Aorta (tissue), 5 donors: ENCODE measurements at regions not wholly inside any gene's neighbourhood (a gene's known extent, or its start where the extent isn't known, plus 50 kb on each side); places are given as distances from the start of the nearest gene placed in this dataset.
"Not testable (repeated sequence)": the region's sequence is repeated elsewhere in the genome, so short reads cannot be mapped to it uniquely, and the experiment has no call there.

ENCODE experiments used
- ATAC-seq: fragments of 200-7000 bp; cut with Tn5 transposase; one replicate; pipeline ENCODE4 v1.9.1; 2022; ENCODE audit warnings: moderate library complexity; ENCODE audit not compliant: low FRiP score
- DNase-seq, 2 donors: peaks; one replicate each; pipeline ENCODE4 v3.0.0-alpha.2; 2020
- H3K27ac ChIP-seq, 2 donors: one replicate each; pipeline ENCODE4 v1.5.1; 2013; ENCODE audit warnings: low read length in 2 of 2, mild to moderate bottlenecking in 2 of 2, moderate library complexity in 2 of 2, control low read depth in 1 of 2, inconsistent platforms in 1 of 2, low read depth in 1 of 2
- H3K27me3 ChIP-seq, 2 donors: one replicate each; pipeline ENCODE4 v1.6.1; 2013; ENCODE audit warnings: control low read depth in 1 of 2, low read length in 1 of 2, mild to moderate bottlenecking in 1 of 2, moderate library complexity in 1 of 2; ENCODE audit not compliant: insufficient read depth in 2 of 2, control insufficient read depth in 1 of 2
- H3K36me3 ChIP-seq, 2 donors: one replicate each; pipeline ENCODE4 v1.6.1; 2013; ENCODE audit warnings: control low read depth in 1 of 2, low read length in 1 of 2, mild to moderate bottlenecking in 1 of 2; ENCODE audit not compliant: insufficient read depth in 2 of 2, control insufficient read depth in 1 of 2
- H3K4me1 ChIP-seq, 2 donors: one replicate each; pipeline ENCODE4 v1.6.1; 2013; ENCODE audit warnings: low read length in 2 of 2, control low read depth in 1 of 2, mild to moderate bottlenecking in 1 of 2, moderate library complexity in 1 of 2; ENCODE audit not compliant: insufficient read depth in 2 of 2, control insufficient read depth in 1 of 2
- H3K4me3 ChIP-seq, 2 donors: one replicate each; pipeline ENCODE4 v1.5.1; 2013; ENCODE audit warnings: low read length in 2 of 2, control low read depth in 1 of 2, mild to moderate bottlenecking in 1 of 2
- H3K9me3 ChIP-seq: one replicate; pipeline ENCODE4 v1.6.1; 2013; ENCODE audit warnings: mild to moderate bottlenecking, low read length; ENCODE audit not compliant: control insufficient read depth
- WGBS, 2 donors: extraction: QIAGEN DNeasy Blood & Tissue Kit; methylation state at CpG; one replicate each; pipeline ENCODE4 v1.1.7; 2013; 5-methylcytosine and 5-hydroxymethylcytosine counted together
- intact Hi-C, 2 donors: fragments of 100-400 bp; cut with DNase I; formaldehyde crosslinking; loops; one replicate each; pipeline versions ENCODE4 v1.14.2 to v1.15.0; 2022
- donor health status: healthy with polysubstance abuse.
- donor health status: Bipolar disorder and iron deficiency.
- donor health status: DM: no; HTN: no; CAD: no.
- donor health status: DM: no; HTN: no; CAD: no.
- donor health status: DM: yes; HTN: yes; CAD: no.

DNA sequence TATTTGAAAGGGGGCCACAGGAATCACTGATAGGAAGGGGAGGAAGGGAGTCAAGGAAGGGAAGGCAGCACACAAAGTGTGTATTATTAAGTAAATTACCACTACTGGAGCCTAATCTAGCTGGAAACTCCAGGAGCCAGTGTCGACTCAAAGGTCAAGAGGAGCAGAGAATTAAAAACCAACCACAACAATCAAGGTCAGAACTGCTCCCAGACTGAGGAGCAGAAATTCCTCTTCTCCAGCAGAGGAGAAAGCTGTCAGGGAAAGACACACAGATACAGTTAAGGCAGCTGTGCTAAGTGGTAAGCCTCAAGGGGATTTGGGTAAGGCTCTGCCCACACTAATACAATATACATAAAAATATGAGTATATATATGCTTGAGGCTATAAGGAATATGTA lies 87.5 kb upstream of the PTPN13 start:
- no peaks in the 10 kb centered on the region for H3K27me3 ChIP-seq
- intact Hi-C loops, result no loop called here
- no peak overlapping the region for H3K4me3 ChIP-seq
- no peak overlapping the region for H3K27ac ChIP-seq
- H3K9me3 ChIP-seq, result no peaks in the 10 kb centered on the region
- DNase-seq (no peak), ATAC-seq (no peak)
- peaks cover 0 to 4% of the 10 kb centered on the region in 2 donors for H3K4me1 ChIP-seq
- no peaks in the 10 kb centered on the region for H3K36me3 ChIP-seq
- WGBS, 2 donors, result 65 to 66% methylated on average over 1 of the region's 1 CpG

DNA sequence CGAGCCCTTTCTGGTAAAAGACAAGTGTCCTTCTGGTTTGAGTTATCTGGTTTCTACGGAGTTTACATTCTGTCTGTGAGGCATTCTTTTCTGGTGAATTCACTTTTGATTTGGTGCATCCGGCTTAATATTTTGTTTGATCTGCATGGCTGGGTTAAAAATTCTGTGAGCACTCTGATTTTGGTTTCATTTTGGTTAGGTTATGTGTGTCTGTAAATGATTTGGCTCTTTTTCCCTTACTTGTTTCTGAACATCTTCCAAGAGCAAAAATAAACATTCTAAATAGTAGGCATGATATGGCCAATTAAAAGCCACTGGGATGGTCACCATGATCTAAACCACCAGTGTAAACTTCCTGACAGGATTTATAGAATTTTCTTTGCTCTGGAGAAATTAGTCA lies 85.7 kb upstream of the PTPN13 start:
- ATAC-seq, result no peak
- no peak overlapping the region for H3K27ac ChIP-seq

DNA sequence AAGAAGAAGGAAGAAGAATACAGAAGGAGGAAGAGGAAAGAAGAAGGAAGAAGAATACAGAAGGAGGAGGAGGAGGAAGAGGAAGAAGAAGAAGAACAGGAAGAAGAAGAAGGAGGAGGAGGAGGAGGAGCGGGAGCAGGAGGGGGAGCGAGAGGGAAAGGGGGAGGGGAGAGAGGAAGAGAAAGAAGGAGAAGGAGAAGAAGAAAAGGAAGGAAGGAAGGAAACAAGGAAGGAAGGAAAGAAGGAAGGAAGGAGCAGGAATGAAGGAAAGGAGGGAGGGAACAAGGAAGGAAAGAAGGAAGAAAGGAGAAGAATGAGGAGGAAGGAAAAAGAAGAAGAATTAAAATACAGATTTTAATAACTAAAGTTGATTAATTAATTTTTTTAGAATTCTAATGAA lies 82.5 kb upstream of the PTPN13 start:
- no peak for DNase-seq
- H3K4me3 ChIP-seq, result no peak overlapping the region
- no peaks in the 10 kb centered on the region for H3K9me3 ChIP-seq
- no peak overlapping the region for H3K27ac ChIP-seq
- peaks cover 0 to 4% of the 10 kb centered on the region in 2 donors for H3K4me1 ChIP-seq
- no peaks in the 10 kb centered on the region for H3K36me3 ChIP-seq
- 89 to 95% methylated on average over 2 of the region's 2 CpGs for WGBS, 2 donors
- H3K27me3 ChIP-seq, result no peaks in the 10 kb centered on the region
- no peak for ATAC-seq
- intact Hi-C loops, result no loop called here

More for the DNA sequence above, 85.7 kb upstream of the PTPN13 start:
- no peak overlapping the region for H3K4me3 ChIP-seq
- H3K4me1 ChIP-seq, result peaks cover 0 to 4% of the 10 kb centered on the region in 2 donors
- 7 to 10% methylated on average over 3 of the region's 3 CpGs for WGBS, 2 donors
- no peak for DNase-seq
- intact Hi-C loops, result no loop called here
- no peaks in the 10 kb centered on the region for H3K27me3 ChIP-seq
- no peaks in the 10 kb centered on the region for H3K36me3 ChIP-seq
- no peaks in the 10 kb centered on the region for H3K9me3 ChIP-seq

DNA sequence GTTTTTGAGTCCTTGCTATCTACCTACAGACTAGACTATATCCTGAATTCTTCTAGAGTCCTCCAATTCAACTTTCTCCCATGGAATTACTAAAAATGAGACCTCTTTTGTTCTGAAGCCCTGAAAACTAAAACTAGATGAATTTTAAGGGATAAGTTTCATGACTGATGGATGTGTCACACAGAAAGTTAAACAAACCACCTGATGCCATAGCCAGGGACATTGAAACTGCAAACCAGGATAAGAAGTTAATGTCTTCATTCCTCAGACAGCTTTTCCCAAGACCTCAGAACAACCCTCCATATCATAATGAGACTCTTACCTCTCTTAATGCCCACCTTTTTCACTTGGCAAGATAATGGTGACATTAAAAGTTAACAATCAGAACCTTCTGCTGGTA lies 81.5 kb upstream of the PTPN13 start:
- H3K27me3 ChIP-seq, result no peaks in the 10 kb centered on the region
- H3K4me3 ChIP-seq, result no peak overlapping the region
- ATAC-seq (no peak), DNase-seq (no peak)
- H3K9me3 ChIP-seq, result no peaks in the 10 kb centered on the region
- peaks cover 0 to 4% of the 10 kb centered on the region in 2 donors for H3K4me1 ChIP-seq
- intact Hi-C loops, result no loop called here
- no peak overlapping the region for H3K27ac ChIP-seq
- no peaks in the 10 kb centered on the region for H3K36me3 ChIP-seq

DNA sequence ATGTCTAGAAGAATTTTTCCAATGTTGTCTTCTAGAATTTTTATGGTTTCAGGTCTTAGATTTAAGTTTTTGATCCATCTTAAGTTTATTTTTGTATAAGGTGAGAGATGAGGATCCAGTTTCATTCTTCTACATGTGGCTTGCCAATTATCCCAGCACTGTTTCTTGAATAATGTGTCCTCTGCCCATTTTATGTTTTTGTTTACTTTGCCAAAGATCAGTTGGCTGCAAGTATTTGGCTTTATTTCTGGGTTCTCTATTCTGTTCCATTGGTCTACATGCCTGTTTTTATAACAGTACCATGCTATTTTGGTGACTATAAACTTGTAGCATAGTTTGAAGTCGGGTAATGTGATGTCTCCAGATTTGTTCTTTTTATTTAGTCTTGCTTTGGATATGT lies 78.2 kb upstream of the PTPN13 start:
- intact Hi-C loops, DNase-seq, H3K27ac ChIP-seq, H3K4me3 ChIP-seq, ATAC-seq, H3K27me3 ChIP-seq, H3K36me3 ChIP-seq, H3K4me1 ChIP-seq, H3K9me3 ChIP-seq: not testable (repeated sequence)
- 46 to 73% methylated on average over 1 of the region's 1 CpG for WGBS, 2 donors

DNA sequence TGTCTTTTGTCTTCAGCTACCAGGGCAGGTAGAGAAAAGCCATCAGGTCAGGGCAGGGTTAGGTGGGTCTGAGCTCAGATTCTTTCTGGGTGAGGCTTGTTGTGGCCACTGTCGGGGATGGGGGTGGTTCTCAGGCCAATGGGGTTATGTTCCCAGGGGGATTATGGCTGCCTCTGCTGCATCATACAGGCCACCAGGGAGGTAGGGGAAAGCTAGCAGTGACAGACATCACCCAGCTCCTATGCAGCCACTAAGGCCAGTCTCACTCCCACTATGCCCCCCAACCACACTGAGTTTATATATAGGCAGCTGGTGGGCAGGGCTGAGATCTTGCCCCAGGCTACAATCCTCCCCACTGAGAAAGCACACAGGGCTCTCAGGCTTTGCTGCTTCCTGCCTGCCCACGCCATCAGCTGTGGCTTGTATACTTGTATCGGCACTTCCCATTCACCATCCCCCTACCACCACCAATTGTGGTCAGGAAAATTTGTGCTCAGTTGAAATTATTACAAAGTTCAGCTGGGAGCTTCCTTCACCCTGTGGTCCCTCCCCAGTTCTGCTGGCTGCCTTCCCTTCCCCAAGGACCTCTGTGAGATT lies 72.6 kb upstream of the PTPN13 start:
- Histone ChIP-seq H3K9me3 (peaks cover 6% of the 10 kb centered on the region), H3K36me3 (no peaks in the 10 kb centered on the region), H3K4me1 (no peaks in the 10 kb centered on the region), H3K27me3 (no peaks in the 10 kb centered on the region), H3K27ac (no peak overlapping the region), H3K4me3 (no peak overlapping the region)
- ATAC-seq (no peak), DNase-seq (no peak)
- intact Hi-C loops, result no loop called here
- WGBS, 2 donors, result 93 to 95% methylated on average over 3 of the region's 3 CpGs

DNA sequence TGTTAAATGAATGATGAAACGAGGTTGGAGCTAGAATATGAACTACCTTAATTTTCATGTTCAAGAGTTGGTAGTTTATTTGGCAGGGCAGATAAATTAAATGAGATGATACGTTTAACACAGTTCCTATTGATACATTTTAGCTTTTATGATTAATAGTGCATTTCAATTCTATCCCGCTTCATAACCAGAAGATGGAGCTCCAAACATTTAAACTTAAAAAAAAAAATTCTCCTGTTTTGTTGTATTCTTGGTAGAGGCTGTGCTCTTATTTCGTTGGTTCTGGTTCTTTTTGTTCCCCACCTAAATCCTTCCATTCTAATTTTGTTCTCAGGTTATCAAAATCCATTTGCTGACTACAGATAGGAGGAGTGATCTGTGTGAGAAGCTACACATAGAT lies 71.8 kb upstream of the PTPN13 start:
- no peaks in the 10 kb centered on the region for H3K4me1 ChIP-seq
- intact Hi-C loops, result no loop called here
- no peaks in the 10 kb centered on the region for H3K36me3 ChIP-seq
- peaks cover 6% of the 10 kb centered on the region for H3K9me3 ChIP-seq
- DNase-seq (no peak), ATAC-seq (no peak)
- 73 to 78% methylated on average over 4 of the region's 4 CpGs for WGBS, 2 donors
- no peak overlapping the region for H3K27ac ChIP-seq
- no peaks in the 10 kb centered on the region for H3K27me3 ChIP-seq
- no peak overlapping the region for H3K4me3 ChIP-seq

DNA sequence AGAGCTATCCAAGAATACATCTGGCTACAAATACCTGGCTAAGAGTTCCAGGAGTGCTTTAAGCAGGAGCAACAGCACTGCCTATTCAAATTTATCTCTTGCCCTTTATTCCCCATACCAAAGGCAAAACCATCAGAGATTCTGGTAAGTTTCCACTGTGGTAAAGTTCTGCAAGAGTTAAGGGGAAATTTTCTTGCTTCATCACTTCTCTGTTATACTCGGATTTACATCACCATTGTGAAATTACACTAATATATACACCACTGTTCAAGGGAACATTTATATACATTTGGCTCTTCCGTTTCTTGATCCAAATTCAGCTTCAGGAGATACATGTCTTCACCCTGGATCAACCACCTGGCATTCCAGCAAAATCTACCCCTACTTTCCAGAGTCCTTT lies 70.8 kb upstream of the PTPN13 start:
- H3K4me3 ChIP-seq, result no peak overlapping the region
- no peaks in the 10 kb centered on the region for H3K27me3 ChIP-seq
- no peaks in the 10 kb centered on the region for H3K4me1 ChIP-seq
- DNase-seq, result no peak
- H3K27ac ChIP-seq, result no peak overlapping the region
- no peaks in the 10 kb centered on the region for H3K36me3 ChIP-seq
- ATAC-seq, result no peak
- intact Hi-C loops, result no loop called here
- H3K9me3 ChIP-seq, result peaks cover 6% of the 10 kb centered on the region
- WGBS, 2 donors, result 71 to 87% methylated on average over 2 of the region's 2 CpGs

DNA sequence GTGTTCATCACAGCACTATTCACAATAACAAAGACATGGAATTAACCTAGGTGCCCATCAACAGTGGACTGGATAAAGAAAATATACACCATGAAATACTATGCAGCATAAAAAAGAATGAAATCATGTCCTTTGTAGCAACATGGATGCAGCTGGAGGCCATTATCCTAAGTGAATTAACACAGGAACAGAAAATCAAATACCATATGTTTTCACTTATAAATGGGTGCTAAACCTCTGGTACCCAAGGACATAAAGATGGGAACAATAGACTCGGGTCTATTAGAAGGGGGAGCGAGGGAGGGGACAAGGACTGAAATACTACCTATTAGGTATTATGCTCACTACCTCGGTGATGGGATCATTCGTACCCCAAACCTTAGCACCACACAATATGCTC lies 66.4 kb upstream of the PTPN13 start:
- not testable (repeated sequence) for ATAC-seq, H3K27ac ChIP-seq
- WGBS, 2 donors, result 91 to 92% methylated on average over 4 of the region's 4 CpGs

More for the DNA sequence above, 66.4 kb upstream of the PTPN13 start:
- intact Hi-C loops, H3K9me3 ChIP-seq, H3K4me3 ChIP-seq, DNase-seq, H3K36me3 ChIP-seq, H3K27me3 ChIP-seq, H3K4me1 ChIP-seq: not testable (repeated sequence)
